ENCODE measurements at regions not wholly inside any gene's neighbourhood (a gene's known extent, or its start where the extent isn't known, plus 50 kb on each side); places are given as distances from the start of the nearest gene placed in this dataset.

DNA sequence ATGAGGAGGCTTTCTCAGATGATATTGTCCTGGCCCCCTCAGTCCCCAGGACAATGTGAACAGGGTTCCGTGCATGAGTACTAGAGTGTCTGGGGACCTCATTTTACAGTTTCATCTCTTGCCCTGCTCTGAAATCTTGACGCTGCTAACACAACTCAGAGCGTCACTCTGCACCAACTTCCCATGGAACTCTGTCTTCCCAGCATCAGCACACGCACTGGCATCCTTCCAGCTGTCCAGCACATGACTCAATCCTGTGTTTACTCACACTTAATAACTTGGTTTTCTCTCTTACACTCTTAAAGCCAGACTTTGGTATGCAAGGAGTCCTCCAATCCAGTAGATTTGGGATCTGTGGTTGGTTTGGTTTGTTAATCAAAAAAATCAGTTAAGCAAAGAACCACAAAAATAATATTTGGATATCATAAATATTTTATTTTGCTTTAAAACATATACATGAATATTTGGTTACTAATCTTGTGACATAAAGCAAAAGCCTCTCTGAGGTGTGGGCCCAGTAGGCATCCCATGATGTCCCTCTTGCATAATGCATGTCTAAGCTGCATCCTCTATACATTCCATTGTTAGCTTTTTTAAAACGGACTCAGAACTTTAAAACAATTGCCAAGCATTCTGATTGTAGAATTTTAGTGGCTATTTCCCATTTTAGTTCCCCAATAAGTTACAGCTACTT lies 131.0 kb downstream of the CXCL12 start:
- Histone ChIP-seq H3K9me3 (ENCODE audit: control insufficient read depth in 1 of 2, insufficient read depth in 1 of 2, low read depth in 1 of 2, low read length in 2 of 2) (no peaks in the 10 kb centered on the region), H3K4me2 (ENCODE audit: low read length) (no peak overlapping the region), H3K4me1 (ENCODE audit: control insufficient read depth in 1 of 2, insufficient read depth in 2 of 2, low read length in 2 of 2) (no peaks in the 10 kb centered on the region; a peak in 1 of 4 replicates), H3K36me3 (ENCODE audit: control insufficient read depth in 1 of 2, insufficient read depth in 2 of 2, low read length in 2 of 2) (no peaks in the 10 kb centered on the region), H4K20me1 (ENCODE audit: insufficient read depth) (no peaks in the 10 kb centered on the region), H2AFZ (ENCODE audit: low read depth, low read length, poor library complexity, severe bottlenecking) (no peak overlapping the region), H3K79me2 (ENCODE audit: insufficient read depth, low read length) (no peaks in the 10 kb centered on the region), H3K27ac (ENCODE audit: low read depth, low read length) (no peak overlapping the region), H3K9me2 (ENCODE audit: insufficient read depth) (no peaks in the 10 kb centered on the region), H3K4me3 (replicated peaks in 1 of 2; ENCODE audit: low read depth in 1 of 2, low read length in 2 of 2) (no peak overlapping the region), H3K27me3 (ENCODE audit: insufficient read depth, low read length) (0 out of 2 replicates have a peak, but pooled peaks cover 3% of the 10 kb centered on the region), H3K9ac (ENCODE audit: low read length) (no peak overlapping the region)
- no peak for ATAC-seq
- ChIA-PET CTCF (no interaction called here), POLR2A (no interaction called here), RAD21 (ENCODE audit: low non-redundant PET in 1 of 2, low total read pairs in 2 of 2, uncharacterized antibody in 2 of 2, unreplicated experiment in 2 of 2) (no interaction called here)
- intact Hi-C loops (cut with micrococcal nuclease): no loop called here
- DNase-seq (ENCODE audit: low read depth, low spot score): no peak
- TF ChIP-seq RAD21 (IDR thresholded peaks at IDR 0.05; ENCODE audit: low read depth) (no peak), EZH2 (IDR thresholded peaks at IDR 0.05) (no peak), CBX3 (IDR thresholded peaks at IDR 0.05; ENCODE audit: low read depth) (no peak), CEBPB (IDR thresholded peaks at IDR 0.05; ENCODE audit: low read depth) (no peak), POLR2AphosphoS5 (IDR thresholded peaks at IDR 0.05; ENCODE audit: low read depth, low read length) (no peak), ZFX (IDR thresholded peaks at IDR 0.05) (no peak), EGR1 (IDR thresholded peaks at IDR 0.05; ENCODE audit: low read depth) (no peak), SP1 (IDR thresholded peaks at IDR 0.05; ENCODE audit: low read depth) (no peak), SIN3A (IDR thresholded peaks at IDR 0.05; ENCODE audit: low read depth) (no peak), JUND (IDR thresholded peaks at IDR 0.05) (no peak), SRF (IDR thresholded peaks at IDR 0.05; ENCODE audit: low read depth) (no peak)
- TF ChIP-seq, protein P1, sequence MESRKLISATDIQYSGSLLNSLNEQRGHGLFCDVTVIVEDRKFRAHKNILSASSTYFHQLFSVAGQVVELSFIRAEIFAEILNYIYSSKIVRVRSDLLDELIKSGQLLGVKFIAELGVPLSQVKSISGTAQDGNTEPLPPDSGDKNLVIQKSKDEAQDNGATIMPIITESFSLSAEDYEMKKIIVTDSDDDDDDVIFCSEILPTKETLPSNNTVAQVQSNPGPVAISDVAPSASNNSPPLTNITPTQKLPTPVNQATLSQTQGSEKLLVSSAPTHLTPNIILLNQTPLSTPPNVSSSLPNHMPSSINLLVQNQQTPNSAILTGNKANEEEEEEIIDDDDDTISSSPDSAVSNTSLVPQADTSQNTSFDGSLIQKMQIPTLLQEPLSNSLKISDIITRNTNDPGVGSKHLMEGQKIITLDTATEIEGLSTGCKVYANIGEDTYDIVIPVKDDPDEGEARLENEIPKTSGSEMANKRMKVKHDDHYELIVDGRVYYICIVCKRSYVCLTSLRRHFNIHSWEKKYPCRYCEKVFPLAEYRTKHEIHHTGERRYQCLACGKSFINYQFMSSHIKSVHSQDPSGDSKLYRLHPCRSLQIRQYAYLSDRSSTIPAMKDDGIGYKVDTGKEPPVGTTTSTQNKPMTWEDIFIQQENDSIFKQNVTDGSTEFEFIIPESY (IDR thresholded peaks at IDR 0.05; ENCODE audit: extremely low read depth, insufficient replicate concordance, low read length): no peak
- TF ChIP-seq, protein P2, sequence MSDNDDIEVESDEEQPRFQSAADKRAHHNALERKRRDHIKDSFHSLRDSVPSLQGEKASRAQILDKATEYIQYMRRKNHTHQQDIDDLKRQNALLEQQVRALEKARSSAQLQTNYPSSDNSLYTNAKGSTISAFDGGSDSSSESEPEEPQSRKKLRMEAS (IDR thresholded peaks at IDR 0.05): no peak
- TF ChIP-seq, protein P3, sequence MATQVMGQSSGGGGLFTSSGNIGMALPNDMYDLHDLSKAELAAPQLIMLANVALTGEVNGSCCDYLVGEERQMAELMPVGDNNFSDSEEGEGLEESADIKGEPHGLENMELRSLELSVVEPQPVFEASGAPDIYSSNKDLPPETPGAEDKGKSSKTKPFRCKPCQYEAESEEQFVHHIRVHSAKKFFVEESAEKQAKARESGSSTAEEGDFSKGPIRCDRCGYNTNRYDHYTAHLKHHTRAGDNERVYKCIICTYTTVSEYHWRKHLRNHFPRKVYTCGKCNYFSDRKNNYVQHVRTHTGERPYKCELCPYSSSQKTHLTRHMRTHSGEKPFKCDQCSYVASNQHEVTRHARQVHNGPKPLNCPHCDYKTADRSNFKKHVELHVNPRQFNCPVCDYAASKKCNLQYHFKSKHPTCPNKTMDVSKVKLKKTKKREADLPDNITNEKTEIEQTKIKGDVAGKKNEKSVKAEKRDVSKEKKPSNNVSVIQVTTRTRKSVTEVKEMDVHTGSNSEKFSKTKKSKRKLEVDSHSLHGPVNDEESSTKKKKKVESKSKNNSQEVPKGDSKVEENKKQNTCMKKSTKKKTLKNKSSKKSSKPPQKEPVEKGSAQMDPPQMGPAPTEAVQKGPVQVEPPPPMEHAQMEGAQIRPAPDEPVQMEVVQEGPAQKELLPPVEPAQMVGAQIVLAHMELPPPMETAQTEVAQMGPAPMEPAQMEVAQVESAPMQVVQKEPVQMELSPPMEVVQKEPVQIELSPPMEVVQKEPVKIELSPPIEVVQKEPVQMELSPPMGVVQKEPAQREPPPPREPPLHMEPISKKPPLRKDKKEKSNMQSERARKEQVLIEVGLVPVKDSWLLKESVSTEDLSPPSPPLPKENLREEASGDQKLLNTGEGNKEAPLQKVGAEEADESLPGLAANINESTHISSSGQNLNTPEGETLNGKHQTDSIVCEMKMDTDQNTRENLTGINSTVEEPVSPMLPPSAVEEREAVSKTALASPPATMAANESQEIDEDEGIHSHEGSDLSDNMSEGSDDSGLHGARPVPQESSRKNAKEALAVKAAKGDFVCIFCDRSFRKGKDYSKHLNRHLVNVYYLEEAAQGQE (IDR thresholded peaks at IDR 0.05; ENCODE audit: low read depth): no peak
- TF ChIP-seq, protein P4, sequence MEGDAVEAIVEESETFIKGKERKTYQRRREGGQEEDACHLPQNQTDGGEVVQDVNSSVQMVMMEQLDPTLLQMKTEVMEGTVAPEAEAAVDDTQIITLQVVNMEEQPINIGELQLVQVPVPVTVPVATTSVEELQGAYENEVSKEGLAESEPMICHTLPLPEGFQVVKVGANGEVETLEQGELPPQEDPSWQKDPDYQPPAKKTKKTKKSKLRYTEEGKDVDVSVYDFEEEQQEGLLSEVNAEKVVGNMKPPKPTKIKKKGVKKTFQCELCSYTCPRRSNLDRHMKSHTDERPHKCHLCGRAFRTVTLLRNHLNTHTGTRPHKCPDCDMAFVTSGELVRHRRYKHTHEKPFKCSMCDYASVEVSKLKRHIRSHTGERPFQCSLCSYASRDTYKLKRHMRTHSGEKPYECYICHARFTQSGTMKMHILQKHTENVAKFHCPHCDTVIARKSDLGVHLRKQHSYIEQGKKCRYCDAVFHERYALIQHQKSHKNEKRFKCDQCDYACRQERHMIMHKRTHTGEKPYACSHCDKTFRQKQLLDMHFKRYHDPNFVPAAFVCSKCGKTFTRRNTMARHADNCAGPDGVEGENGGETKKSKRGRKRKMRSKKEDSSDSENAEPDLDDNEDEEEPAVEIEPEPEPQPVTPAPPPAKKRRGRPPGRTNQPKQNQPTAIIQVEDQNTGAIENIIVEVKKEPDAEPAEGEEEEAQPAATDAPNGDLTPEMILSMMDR (IDR thresholded peaks at IDR 0.05 in 2 of 3, conservative IDR thresholded peaks at IDR 0.05 in 1 of 3; ENCODE audit: borderline replicate concordance in 1 of 3, insufficient read depth in 1 of 3, low read depth in 2 of 3, low read length in 2 of 3): no peak
- TF ChIP-seq, protein P5, sequence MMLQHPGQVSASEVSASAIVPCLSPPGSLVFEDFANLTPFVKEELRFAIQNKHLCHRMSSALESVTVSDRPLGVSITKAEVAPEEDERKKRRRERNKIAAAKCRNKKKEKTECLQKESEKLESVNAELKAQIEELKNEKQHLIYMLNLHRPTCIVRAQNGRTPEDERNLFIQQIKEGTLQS (IDR thresholded peaks at IDR 0.05): no peak
- BruUV-seq (replicated peaks): no TSS peak

Measured in HCT116 (cell line).